H1 (cell line): ENCODE measurements at regions not wholly inside any gene's neighbourhood (a gene's known extent, or its start where the extent isn't known, plus 50 kb on each side); places are given as distances from the start of the nearest gene placed in this dataset.

Source experiments
- CTCF ChIA-PET: fragments of 300-600 bp; sonication (Branson Sonifier 250); formaldehyde crosslinking; loops from one replicate; lab custom pipeline; 2021; ENCODE audit not compliant: partially characterized antibody; lab: Charles Lee
- POLR2A ChIA-PET: fragments of 300-600 bp; sonication (Branson Sonifier 250); formaldehyde crosslinking; loops from one replicate; lab custom pipeline; 2021; ENCODE audit warnings: inconsistent platforms; ENCODE audit not compliant: partially characterized antibody; lab: Charles Lee
- DNase-seq, 2 experiments: peaks; one replicate each; pipeline versions ENCODE4 v3.0.0 to v3.0.0-alpha.2; 2010 to 2022; ENCODE audit warnings: low spot score in 2 of 2, low read depth in 1 of 2, mixed read lengths in 1 of 2
- FAIRE-seq: peaks from 2 replicates; lab custom pipeline; 2011; peaks lifted over from hg19 to GRCh38; lab: Jason Lieb, UNC
- H2AFZ ChIP-seq: 2 replicates; pipeline ENCODE4 v1.8.1; 2012; ENCODE audit warnings: low read length, inconsistent platforms
- H2AK5ac ChIP-seq: 2 replicates; pipeline ENCODE4 v1.6.1; 2013; ENCODE audit warnings: low read depth, low read length
- H2BK120ac ChIP-seq: replicated peaks from 2 replicates; pipeline ENCODE3; 2013; ENCODE audit warnings: low read depth, low read length, inconsistent platforms
- H2BK12ac ChIP-seq: 2 replicates; pipeline ENCODE4 v1.6.1; 2013; ENCODE audit warnings: low read depth, low read length
- H2BK15ac ChIP-seq: 2 replicates; pipeline ENCODE4 v1.6.1; 2013; ENCODE audit warnings: low read length
- H2BK20ac ChIP-seq: 2 replicates; pipeline ENCODE4 v1.6.1; 2013; ENCODE audit warnings: low read length
- H2BK5ac ChIP-seq: 2 replicates; pipeline ENCODE4 v1.6.1; 2013; ENCODE audit warnings: low read depth, low read length
- H3K14ac ChIP-seq: 2 replicates; pipeline ENCODE4 v1.6.1; 2013; ENCODE audit warnings: inconsistent platforms; ENCODE audit not compliant: insufficient read length
- H3K18ac ChIP-seq: 2 replicates; pipeline ENCODE4 v1.6.1; 2013; ENCODE audit warnings: low read length; ENCODE audit errors: extremely low read depth
- H3K23ac ChIP-seq: 2 replicates; pipeline ENCODE4 v1.6.1; 2013; ENCODE audit warnings: inconsistent platforms; ENCODE audit not compliant: insufficient read length
- H3K23me2 ChIP-seq: 2 replicates; pipeline ENCODE4 v1.6.1; 2013; ENCODE audit warnings: low read depth, low read length
- H3K27ac ChIP-seq: 2 replicates; pipeline ENCODE4 v1.6.1; 2011; ENCODE audit warnings: low read depth, low read length, inconsistent platforms
- H3K27me3 ChIP-seq, 4 experiments: replicated peaks in 1 of 4; 1 replicate in 1 of 4; 2 replicates in 3 of 4; pipeline versions ENCODE4 v1.6.1 to v1.8.1; 2011 to 2013; ENCODE audit warnings: low read length in 3 of 4, mild to moderate bottlenecking in 3 of 4, inconsistent platforms in 2 of 4, mixed read lengths in 2 of 4, moderate library complexity in 1 of 4; ENCODE audit not compliant: control insufficient read depth in 3 of 4, insufficient read depth in 3 of 4; ENCODE audit errors: extremely low read depth in 1 of 4
- H3K36me3 ChIP-seq, 4 experiments: 2 replicates each; pipeline versions ENCODE4 v1.6.1 to v1.8.1; 2011 to 2013; ENCODE audit warnings: mild to moderate bottlenecking in 4 of 4, low read length in 3 of 4, moderate library complexity in 2 of 4, control low read depth in 1 of 4, inconsistent platforms in 1 of 4; ENCODE audit not compliant: insufficient read depth in 4 of 4, control insufficient read depth in 2 of 4
- H3K4ac ChIP-seq: replicated peaks from 2 replicates; pipeline ENCODE3; 2013; ENCODE audit warnings: low read length, low read depth, mixed read lengths, inconsistent platforms; ENCODE audit not compliant: insufficient read length
- H3K4me1 ChIP-seq, 4 experiments: replicated peaks in 1 of 4; 1 replicate in 1 of 4; 2 replicates in 3 of 4; pipeline versions ENCODE4 v1.6.1 to v1.8.1; 2011 to 2013; ENCODE audit warnings: low read length in 3 of 4, inconsistent platforms in 2 of 4, mixed read lengths in 1 of 4; ENCODE audit not compliant: insufficient read depth in 4 of 4, control insufficient read depth in 3 of 4
- H3K4me2 ChIP-seq, 2 experiments: 2 replicates each; pipeline versions ENCODE4 v1.6.1 to v1.8.1; 2011 to 2013; ENCODE audit warnings: low read depth in 2 of 2, low read length in 2 of 2, control low read depth in 1 of 2, inconsistent platforms in 1 of 2, mild to moderate bottlenecking in 1 of 2; ENCODE audit not compliant: insufficient read depth in 1 of 2
- H3K4me3 ChIP-seq, 4 experiments: fragments of 200-600, 300-600 bp in 1 of 4; sonication (generic), shearing (Covaris generic), sonication (Bioruptor Twin) in 1 of 4; 2 replicates each; pipeline versions ENCODE4 v1.5.1 to v1.8.1; 2011 to 2016; ENCODE audit warnings: low read length in 4 of 4, low read depth in 3 of 4, control low read depth in 2 of 4, inconsistent platforms in 2 of 4, mild to moderate bottlenecking in 2 of 4, mixed read lengths in 1 of 4, moderate library complexity in 1 of 4; ENCODE audit not compliant: insufficient read depth in 2 of 4; ENCODE audit errors: extremely low read depth in 1 of 4
- H3K56ac ChIP-seq: replicated peaks from 2 replicates; pipeline ENCODE3; 2013; ENCODE audit warnings: low read depth, mild to moderate bottlenecking, mixed read lengths, low read length, inconsistent platforms; ENCODE audit not compliant: insufficient read length
- H3K79me1 ChIP-seq: 2 replicates; pipeline ENCODE4 v1.6.1; 2013; ENCODE audit warnings: low read depth, low read length, control low read depth
- H3K79me2 ChIP-seq, 2 experiments: 2 replicates each; pipeline versions ENCODE4 v1.6.1 to v1.8.1; 2012 to 2013; ENCODE audit warnings: low read length in 2 of 2, mild to moderate bottlenecking in 2 of 2, inconsistent platforms in 1 of 2; ENCODE audit not compliant: insufficient read depth in 2 of 2, control insufficient read depth in 1 of 2
- H3K9ac ChIP-seq, 4 experiments: replicated peaks in 1 of 4; 1 replicate in 1 of 4; 2 replicates in 3 of 4; pipeline versions ENCODE4 v1.6.1 to v1.8.1; 2011 to 2013; ENCODE audit warnings: low read depth in 3 of 4, low read length in 3 of 4, control low read depth in 2 of 4, mild to moderate bottlenecking in 2 of 4, moderate library complexity in 2 of 4, inconsistent platforms in 1 of 4; ENCODE audit errors: extremely low read depth in 1 of 4
- H3K9me3 ChIP-seq, 2 experiments: 2 replicates each; pipeline versions ENCODE4 v1.6.1 to v1.8.1; 2012 to 2013; ENCODE audit warnings: mild to moderate bottlenecking in 2 of 2, moderate library complexity in 2 of 2, control low read depth in 1 of 2, inconsistent platforms in 1 of 2, low read depth in 1 of 2, low read length in 1 of 2, mixed read lengths in 1 of 2; ENCODE audit not compliant: insufficient read depth in 2 of 2
- H4K20me1 ChIP-seq, 2 experiments: replicated peaks in 1 of 2; 2 replicates each; pipeline versions ENCODE3 to v1.8.1; 2011 to 2013; ENCODE audit warnings: inconsistent platforms in 2 of 2, low read length in 2 of 2, mild to moderate bottlenecking in 1 of 2; ENCODE audit not compliant: insufficient read depth in 2 of 2, control insufficient read depth in 1 of 2
- H4K5ac ChIP-seq: 2 replicates; pipeline ENCODE4 v1.6.1; 2013; ENCODE audit warnings: low read length, low read depth, mixed read lengths, inconsistent platforms; ENCODE audit not compliant: insufficient read length
- H4K8ac ChIP-seq: 2 replicates; pipeline ENCODE4 v1.8.0; 2013; ENCODE audit warnings: mild to moderate bottlenecking, moderate library complexity, low read length, inconsistent platforms; ENCODE audit not compliant: insufficient read depth; ENCODE audit errors: extremely low read depth
- H4K91ac ChIP-seq: replicated peaks from 2 replicates; pipeline ENCODE3; 2013; ENCODE audit warnings: low read length, mixed read lengths, inconsistent platforms; ENCODE audit not compliant: insufficient read length
- BACH1 ChIP-seq: IDR thresholded peaks from 2 replicates; pipeline ENCODE4 v1.6.1; 2012; ENCODE audit warnings: low read length, improper control_type of control experiment
- CHD1 ChIP-seq: IDR thresholded peaks from 2 replicates; pipeline ENCODE4 v1.6.1; 2012; ENCODE audit warnings: low read depth, low read length, improper control_type of control experiment
- CTCF ChIP-seq, 3 experiments: IDR thresholded peaks; 1 replicate in 2 of 3; 2 replicates in 1 of 3; pipeline versions ENCODE4 v1.5.1 to v1.6.1; 2011; ENCODE audit warnings: low read length in 3 of 3, mild to moderate bottlenecking in 3 of 3, inconsistent platforms in 2 of 3, low read depth in 1 of 3, moderate library complexity in 1 of 3; ENCODE audit not compliant: insufficient read depth in 1 of 3; ENCODE audit errors: control extremely low read depth in 1 of 3
- EGR1 ChIP-seq: IDR thresholded peaks from 2 replicates; pipeline ENCODE4 v1.6.1; 2011; ENCODE audit warnings: low read depth, low read length, borderline replicate concordance
- MAX ChIP-seq: IDR thresholded peaks from 2 replicates; pipeline ENCODE4 v1.6.1; 2012; ENCODE audit warnings: inconsistent platforms
- RFX5 ChIP-seq: IDR thresholded peaks from 2 replicates; pipeline ENCODE4 v1.6.1; 2011; ENCODE audit warnings: low read depth, low read length, improper control_type of control experiment, borderline replicate concordance
- RXRA ChIP-seq: IDR thresholded peaks from 2 replicates; pipeline ENCODE4 v1.6.1; 2011; ENCODE audit warnings: low read depth, mild to moderate bottlenecking, low read length, moderate library complexity; ENCODE audit not compliant: insufficient read depth
- SAP30 ChIP-seq: fragments of 300-600 bp; sonication (generic); IDR thresholded peaks from 2 replicates; pipeline ENCODE4 v1.7.1; 2012; ENCODE audit warnings: low read length, moderate library complexity, mild to moderate bottlenecking, inconsistent platforms; ENCODE audit not compliant: insufficient read depth, insufficient replicate concordance
- SIX5 ChIP-seq: IDR thresholded peaks from 2 replicates; pipeline ENCODE4 v1.6.1; 2011; ENCODE audit warnings: mild to moderate bottlenecking, low read depth, low read length
- SP1 ChIP-seq: IDR thresholded peaks from 2 replicates; pipeline ENCODE4 v1.6.1; 2011; ENCODE audit warnings: low read depth, low read length
- TAF1 ChIP-seq: IDR thresholded peaks from 2 replicates; pipeline ENCODE4 v1.6.1; 2011; ENCODE audit warnings: mild to moderate bottlenecking, low read depth, low read length
- YY1 ChIP-seq: IDR thresholded peaks from 2 replicates; pipeline ENCODE4 v1.6.1; 2011; ENCODE audit warnings: low read depth, mild to moderate bottlenecking, low read length
- ZNF274 ChIP-seq: IDR thresholded peaks from 2 replicates; pipeline ENCODE4 v1.7.0; 2012; ENCODE audit warnings: low read length, borderline replicate concordance; ENCODE audit errors: extremely low read depth
- WGBS, 2 experiments: shearing (Covaris generic) in 1 of 2; methylation state at CpG; one replicate each; pipeline versions ENCODE4 v1.1.6 to v1.1.7; 2013 to 2015; ENCODE audit warnings: low lambda C conversion rate in 2 of 2, mixed read lengths in 2 of 2, inconsistent platforms in 1 of 2, low coverage in 1 of 2, missing lambda C conversion rate in 1 of 2; ENCODE audit not compliant: insufficient replicate concordance in 2 of 2, insufficient coverage in 1 of 2, insufficient read length in 1 of 2; ENCODE audit errors: extremely low coverage in 1 of 2, missing lambda C conversion rate in 1 of 2; 5-methylcytosine and 5-hydroxymethylcytosine counted together

GRCh38 chr10:78775891-78776290 is 292.9 kb upstream of the ZMIZ1 start:
- H3K4me2 ChIP-seq, result no peak overlapping the region
- ChIA-PET POLR2A (no interaction called here), CTCF (interaction anchor here (1.1 kb wide), 2 partner anchors 76 to 544 kb away, joined by 3 read pairs; no protein-coding TSS in a partner anchor)
- H3K79me1 ChIP-seq, result no peaks in the 10 kb centered on the region
- FAIRE-seq (no peak), DNase-seq (no peak)
- H3K23ac ChIP-seq, result no peak overlapping the region
- H2BK15ac ChIP-seq, result no peak overlapping the region
- no peaks in the 10 kb centered on the region; a peak in 2 of 7 replicates for H3K27me3 ChIP-seq
- no peaks in the 10 kb centered on the region for H4K20me1 ChIP-seq
- H3K23me2 ChIP-seq, result no peaks in the 10 kb centered on the region
- H3K4ac ChIP-seq, result no peak overlapping the region
- H2BK120ac ChIP-seq, result no peak overlapping the region
- H4K8ac ChIP-seq, result no peak overlapping the region
- H3K27ac ChIP-seq, result no peak overlapping the region
- H3K4me3 ChIP-seq, result no peak overlapping the region
- WGBS, 2 experiments, result 82% methylated on average over 1 of the region's 1 CpG; no CpG with 5 or more reads in 1 of the 2 experiments
- H3K9me3 ChIP-seq, result no peaks in the 10 kb centered on the region
- no peak overlapping the region for H3K56ac ChIP-seq
- H2BK12ac ChIP-seq, result no peak overlapping the region
- H2BK20ac ChIP-seq, result no peak overlapping the region
- H4K91ac ChIP-seq, result no peak overlapping the region
- H2AK5ac ChIP-seq, result no peak overlapping the region
- H2BK5ac ChIP-seq, result no peak overlapping the region
- H3K14ac ChIP-seq, result no peak overlapping the region
- H2AFZ ChIP-seq, result no peak overlapping the region
- no peaks in the 10 kb centered on the region for H3K36me3 ChIP-seq
- peaks cover 0 to 10% (median 2%) of the 10 kb centered on the region in 4 experiments; a peak in 3 of 7 replicates for H3K4me1 ChIP-seq
- H4K5ac ChIP-seq, result no peak overlapping the region
- H3K18ac ChIP-seq, result no peak overlapping the region
- H3K9ac ChIP-seq, result no peak overlapping the region
- H3K79me2 ChIP-seq, result no peaks in the 10 kb centered on the region
- no peak for TF ChIP-seq CHD1
- no peak for TF ChIP-seq YY1
- no peak for TF ChIP-seq CTCF (IDR thresholded peaks at IDR 0.05; ENCODE audit: control extremely low read depth in 1 of 3, insufficient read depth in 1 of 3, low read depth in 1 of 3, low read length in 3 of 3)
- no peak for TF ChIP-seq MAX
- no peak for TF ChIP-seq TAF1
- no peak for TF ChIP-seq BACH1
- TF ChIP-seq RFX5, result no peak
- TF ChIP-seq SIX5, result no peak
- TF ChIP-seq ZNF274, result no peak
- no peak for TF ChIP-seq SAP30
- TF ChIP-seq SP1, result no peak
- no peak for TF ChIP-seq EGR1
- TF ChIP-seq RXRA, result no peak
